ENCODE measurements at regions not wholly inside any gene's neighbourhood (a gene's known extent, or its start where the extent isn't known, plus 50 kb on each side); places are given as distances from the start of the nearest gene placed in this dataset.

DNA sequence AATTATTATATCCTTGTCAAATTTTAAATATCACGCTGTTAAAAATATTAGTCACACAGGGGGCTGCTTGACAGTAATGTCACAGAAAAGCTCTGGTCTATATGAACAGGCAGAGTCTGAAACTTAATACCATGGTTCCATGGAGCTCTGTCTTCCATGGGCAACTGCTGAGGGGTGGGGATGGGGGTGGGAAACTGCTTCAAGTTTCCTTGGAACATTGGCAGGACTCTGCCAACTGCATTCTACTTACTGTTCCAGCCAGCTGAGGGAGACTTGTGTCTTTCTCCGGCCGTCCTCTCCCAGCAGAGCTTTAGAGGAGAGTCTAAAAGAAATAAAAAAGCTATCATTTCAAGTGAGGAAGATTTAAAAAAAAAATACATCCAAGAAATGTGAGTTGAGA, 348.7 kb downstream of the ZIC1 start:
- Histone ChIP-seq H3K27ac (ENCODE audit: low read depth in 1 of 2, low read length in 2 of 2) (no peak overlapping the region), H3K9me3 (ENCODE audit: control insufficient read depth in 1 of 2, insufficient read depth in 1 of 2, low read length in 2 of 2) (no peaks in the 10 kb centered on the region), H3K4me3 (ENCODE audit: low read length) (no peak overlapping the region), H3K27me3 (ENCODE audit: control insufficient read depth in 1 of 2, insufficient read depth in 2 of 2, low read length in 2 of 2) (no peaks in the 10 kb centered on the region), H3K4me1 (ENCODE audit: insufficient read depth, low read length) (no peaks in the 10 kb centered on the region), H3K36me3 (ENCODE audit: insufficient read depth, low read length) (no peaks in the 10 kb centered on the region)
- ATAC-seq (ENCODE audit: poor library complexity) (no peak), DNase-seq (no peak)
- Mint-ChIP-seq H3K4me3 (no peak overlapping the region), H3K27ac (no peak overlapping the region), H3K4me1 (ENCODE audit: low read depth) (no peaks in the 10 kb centered on the region), H3K36me3 (ENCODE audit: low read depth) (no peaks in the 10 kb centered on the region), H3K27me3 (no peaks in the 10 kb centered on the region), H3K9me3 (peaks cover 4% of the 10 kb centered on the region)
- POLR2A ChIA-PET = no interaction called here
- intact Hi-C loops (cut with DNase I, micrococcal nuclease) = no loop called here
- TF ChIP-seq, protein P1, sequence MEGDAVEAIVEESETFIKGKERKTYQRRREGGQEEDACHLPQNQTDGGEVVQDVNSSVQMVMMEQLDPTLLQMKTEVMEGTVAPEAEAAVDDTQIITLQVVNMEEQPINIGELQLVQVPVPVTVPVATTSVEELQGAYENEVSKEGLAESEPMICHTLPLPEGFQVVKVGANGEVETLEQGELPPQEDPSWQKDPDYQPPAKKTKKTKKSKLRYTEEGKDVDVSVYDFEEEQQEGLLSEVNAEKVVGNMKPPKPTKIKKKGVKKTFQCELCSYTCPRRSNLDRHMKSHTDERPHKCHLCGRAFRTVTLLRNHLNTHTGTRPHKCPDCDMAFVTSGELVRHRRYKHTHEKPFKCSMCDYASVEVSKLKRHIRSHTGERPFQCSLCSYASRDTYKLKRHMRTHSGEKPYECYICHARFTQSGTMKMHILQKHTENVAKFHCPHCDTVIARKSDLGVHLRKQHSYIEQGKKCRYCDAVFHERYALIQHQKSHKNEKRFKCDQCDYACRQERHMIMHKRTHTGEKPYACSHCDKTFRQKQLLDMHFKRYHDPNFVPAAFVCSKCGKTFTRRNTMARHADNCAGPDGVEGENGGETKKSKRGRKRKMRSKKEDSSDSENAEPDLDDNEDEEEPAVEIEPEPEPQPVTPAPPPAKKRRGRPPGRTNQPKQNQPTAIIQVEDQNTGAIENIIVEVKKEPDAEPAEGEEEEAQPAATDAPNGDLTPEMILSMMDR (IDR thresholded peaks at IDR 0.05) = no peak
- CTCF ChIA-PET = no interaction called here

DNA sequence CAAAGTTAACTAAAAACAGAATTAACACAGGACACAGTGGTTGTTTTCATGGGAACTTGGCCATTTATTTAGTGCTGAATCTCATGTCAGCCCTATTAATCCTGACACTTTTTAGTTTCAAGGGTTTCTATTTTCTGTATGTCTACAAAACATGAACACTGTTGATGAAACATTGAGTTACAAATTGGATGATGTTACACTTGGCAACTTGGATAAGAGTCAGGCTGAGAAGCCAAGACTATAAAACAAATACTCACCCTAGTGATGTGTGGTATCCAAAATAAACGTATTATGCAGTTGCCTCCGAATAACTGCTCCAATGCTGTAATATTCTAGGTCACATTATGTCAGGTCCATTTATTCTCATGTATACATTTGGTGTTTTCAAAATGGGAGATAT, 349.6 kb downstream of the ZIC1 start:
- no peak overlapping the region for H3K4me3 ChIP-seq (ENCODE audit: low read length)
- CTCF ChIA-PET = no interaction called here
- Mint-ChIP-seq H3K27me3 (no peaks in the 10 kb centered on the region), H3K27ac (no peak overlapping the region), H3K4me3 (no peak overlapping the region), H3K36me3 (ENCODE audit: low read depth) (no peaks in the 10 kb centered on the region), H3K4me1 (ENCODE audit: low read depth) (no peaks in the 10 kb centered on the region), H3K9me3 (peaks cover 4% of the 10 kb centered on the region)
- TF ChIP-seq, protein P1 (IDR thresholded peaks at IDR 0.05) = no peak
- intact Hi-C loops (cut with DNase I, micrococcal nuclease) = no loop called here
- ATAC-seq (ENCODE audit: poor library complexity) (no peak), DNase-seq (no peak)
- POLR2A ChIA-PET = no interaction called here
- no peak overlapping the region for H3K27ac ChIP-seq (ENCODE audit: low read depth in 1 of 2, low read length in 2 of 2)
- no peaks in the 10 kb centered on the region for H3K27me3 ChIP-seq (ENCODE audit: control insufficient read depth in 1 of 2, insufficient read depth in 2 of 2, low read length in 2 of 2)
- H3K36me3 ChIP-seq (ENCODE audit: insufficient read depth, low read length) = no peaks in the 10 kb centered on the region
- H3K4me1 ChIP-seq (ENCODE audit: insufficient read depth, low read length) = no peaks in the 10 kb centered on the region
- H3K9me3 ChIP-seq (ENCODE audit: control insufficient read depth in 1 of 2, insufficient read depth in 1 of 2, low read length in 2 of 2) = no peaks in the 10 kb centered on the region

DNA sequence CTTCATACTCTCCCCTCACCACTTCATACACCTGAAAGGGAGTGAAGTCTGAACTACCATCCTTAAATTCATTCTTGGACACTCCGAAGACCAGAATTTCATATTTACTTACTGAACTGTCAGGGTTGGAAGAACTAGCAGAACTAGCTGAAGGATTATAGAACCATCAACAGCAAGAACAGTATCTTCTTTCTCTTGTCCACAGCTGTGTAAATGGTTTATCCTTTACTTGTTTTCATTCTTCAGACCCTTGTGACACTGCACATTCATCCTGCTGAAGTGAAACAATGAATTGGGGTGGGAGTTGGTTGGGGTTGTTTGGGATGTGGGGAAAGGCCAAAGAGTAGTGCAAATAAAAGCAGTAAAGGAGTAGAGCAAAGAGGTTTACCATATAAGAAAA, 350.9 kb downstream of the ZIC1 start:
- no peak for DNase-seq
- no peaks in the 10 kb centered on the region for H3K4me1 Mint-ChIP-seq (ENCODE audit: low read depth)
- Histone ChIP-seq H3K4me1 (ENCODE audit: insufficient read depth, low read length) (no peaks in the 10 kb centered on the region), H3K27me3 (ENCODE audit: control insufficient read depth in 1 of 2, insufficient read depth in 2 of 2, low read length in 2 of 2) (no peaks in the 10 kb centered on the region), H3K27ac (ENCODE audit: low read depth in 1 of 2, low read length in 2 of 2) (no peak overlapping the region), H3K36me3 (ENCODE audit: insufficient read depth, low read length) (no peaks in the 10 kb centered on the region), H3K4me3 (ENCODE audit: low read length) (no peak overlapping the region), H3K9me3 (ENCODE audit: control insufficient read depth in 1 of 2, insufficient read depth in 1 of 2, low read length in 2 of 2) (no peaks in the 10 kb centered on the region)
- H3K4me3 Mint-ChIP-seq = no peak overlapping the region
- H3K27ac Mint-ChIP-seq = no peak overlapping the region
- intact Hi-C loops (cut with DNase I, micrococcal nuclease) = no loop called here
- POLR2A ChIA-PET = no interaction called here
- CTCF ChIA-PET = no interaction called here
- H3K27me3 Mint-ChIP-seq = no peaks in the 10 kb centered on the region
- TF ChIP-seq, protein P1 (IDR thresholded peaks at IDR 0.05) = no peak
- ATAC-seq (ENCODE audit: poor library complexity) = no peak
- peaks cover 6% of the 10 kb centered on the region for H3K9me3 Mint-ChIP-seq
- H3K36me3 Mint-ChIP-seq (ENCODE audit: low read depth) = no peaks in the 10 kb centered on the region

Measured in CD4-positive, alpha-beta T cell (primary cell).